ENCODE measurements at regions not wholly inside any gene's neighbourhood (a gene's known extent, or its start where the extent isn't known, plus 50 kb on each side); places are given as distances from the start of the nearest gene placed in this dataset.

DNA sequence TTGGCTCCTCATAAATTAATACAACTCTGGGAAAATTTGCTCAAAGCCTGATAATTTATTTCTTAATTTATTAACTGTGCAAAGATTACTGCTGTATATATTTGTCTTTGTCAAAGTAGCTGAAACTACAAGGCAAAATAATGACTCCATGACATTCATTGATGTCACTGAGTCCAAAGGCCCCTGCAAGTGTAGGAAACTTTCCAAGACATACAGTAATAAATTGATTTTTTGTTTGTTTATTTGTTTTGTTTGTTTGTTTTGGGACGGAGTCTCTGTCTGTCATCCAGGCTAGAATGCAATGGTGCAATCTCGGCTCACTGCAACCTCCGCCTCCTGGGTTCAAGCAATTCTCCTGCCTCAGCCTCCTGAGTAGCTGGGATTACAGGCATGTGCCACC, 96.8 kb upstream of the LPP start:
- Histone ChIP-seq H3K9me3 (replicated peaks; ENCODE audit: control insufficient read depth, insufficient read depth, low read length) (no peaks in the 10 kb centered on the region), H3K27ac (ENCODE audit: control insufficient read depth, insufficient read depth) (no peak overlapping the region), H4K20me1 (ENCODE audit: control insufficient read depth, insufficient read depth) (no peaks in the 10 kb centered on the region), H3K79me2 (ENCODE audit: control insufficient read depth, insufficient read depth, low read length) (no peaks in the 10 kb centered on the region), H2AFZ (ENCODE audit: control insufficient read depth, low read depth, low read length) (no peak overlapping the region), H3K27me3 (replicated peaks in 1 of 2; ENCODE audit: control insufficient read depth in 2 of 2, insufficient read depth in 2 of 2, low read length in 1 of 2) (peaks cover 0 to 4% of the 10 kb centered on the region in 2 experiments; a peak in 2 of 4 replicates), H3K36me3 (ENCODE audit: control insufficient read depth in 2 of 2, insufficient read depth in 2 of 2, low read length in 1 of 2) (no peaks in the 10 kb centered on the region), H3K4me1 (ENCODE audit: control insufficient read depth, insufficient read depth, low read length) (no peaks in the 10 kb centered on the region), H3K4me3 (no peak overlapping the region), H3K9ac (ENCODE audit: control insufficient read depth, insufficient read depth, low read length) (no peak overlapping the region), H3K4me2 (ENCODE audit: control insufficient read depth, insufficient read depth) (no peak overlapping the region)
- WGBS (ENCODE audit: insufficient coverage, insufficient replicate concordance, low lambda C conversion rate, missing lambda C conversion rate), result 46% methylated on average over 3 of the region's 3 CpGs
- ChIA-PET POLR2A (no interaction called here), CTCF (no interaction called here), RAD21 (ENCODE audit: unreplicated experiment) (no interaction called here), SMC1A (ENCODE audit: uncharacterized antibody, unreplicated experiment) (interaction anchor here (0.9 kb wide), 1 partner anchor 309 kb away, joined by 3 read pairs; no protein-coding TSS in a partner anchor)
- FAIRE-seq (no peak), DNase-seq (ENCODE audit: low read depth, low spot score) (no peak), ATAC-seq (no peak)
- intact Hi-C loops (cut with micrococcal nuclease; ENCODE audit: unreplicated experiment) (no loop called here), in situ Hi-C loops (cut with MboI) (no loop called here)
- TF ChIP-seq TCF12 (IDR thresholded peaks at IDR 0.05; ENCODE audit: low read depth, low read length), result no peak
- TF ChIP-seq POLR2AphosphoS2 (IDR thresholded peaks at IDR 0.05; ENCODE audit: low read depth, low read length), result no peak
- TF ChIP-seq SP1 (IDR thresholded peaks at IDR 0.05; ENCODE audit: low read depth, low read length), result no peak
- no peak for TF ChIP-seq SMAD5 (IDR thresholded peaks at IDR 0.05; ENCODE audit: low read depth)
- TF ChIP-seq, protein P1, sequence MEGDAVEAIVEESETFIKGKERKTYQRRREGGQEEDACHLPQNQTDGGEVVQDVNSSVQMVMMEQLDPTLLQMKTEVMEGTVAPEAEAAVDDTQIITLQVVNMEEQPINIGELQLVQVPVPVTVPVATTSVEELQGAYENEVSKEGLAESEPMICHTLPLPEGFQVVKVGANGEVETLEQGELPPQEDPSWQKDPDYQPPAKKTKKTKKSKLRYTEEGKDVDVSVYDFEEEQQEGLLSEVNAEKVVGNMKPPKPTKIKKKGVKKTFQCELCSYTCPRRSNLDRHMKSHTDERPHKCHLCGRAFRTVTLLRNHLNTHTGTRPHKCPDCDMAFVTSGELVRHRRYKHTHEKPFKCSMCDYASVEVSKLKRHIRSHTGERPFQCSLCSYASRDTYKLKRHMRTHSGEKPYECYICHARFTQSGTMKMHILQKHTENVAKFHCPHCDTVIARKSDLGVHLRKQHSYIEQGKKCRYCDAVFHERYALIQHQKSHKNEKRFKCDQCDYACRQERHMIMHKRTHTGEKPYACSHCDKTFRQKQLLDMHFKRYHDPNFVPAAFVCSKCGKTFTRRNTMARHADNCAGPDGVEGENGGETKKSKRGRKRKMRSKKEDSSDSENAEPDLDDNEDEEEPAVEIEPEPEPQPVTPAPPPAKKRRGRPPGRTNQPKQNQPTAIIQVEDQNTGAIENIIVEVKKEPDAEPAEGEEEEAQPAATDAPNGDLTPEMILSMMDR (IDR thresholded peaks at IDR 0.05 in 2 of 3, conservative IDR thresholded peaks at IDR 0.05 in 1 of 3; ENCODE audit: control insufficient read depth in 2 of 3, extremely low read depth in 1 of 3, insufficient read depth in 1 of 3, low read depth in 3 of 3, low read length in 3 of 3), result no peak
- TF ChIP-seq SUPT20H (IDR thresholded peaks at IDR 0.05; ENCODE audit: borderline replicate concordance, control insufficient read depth, low read depth, low read length), result no peak
- TF ChIP-seq, protein P2, sequence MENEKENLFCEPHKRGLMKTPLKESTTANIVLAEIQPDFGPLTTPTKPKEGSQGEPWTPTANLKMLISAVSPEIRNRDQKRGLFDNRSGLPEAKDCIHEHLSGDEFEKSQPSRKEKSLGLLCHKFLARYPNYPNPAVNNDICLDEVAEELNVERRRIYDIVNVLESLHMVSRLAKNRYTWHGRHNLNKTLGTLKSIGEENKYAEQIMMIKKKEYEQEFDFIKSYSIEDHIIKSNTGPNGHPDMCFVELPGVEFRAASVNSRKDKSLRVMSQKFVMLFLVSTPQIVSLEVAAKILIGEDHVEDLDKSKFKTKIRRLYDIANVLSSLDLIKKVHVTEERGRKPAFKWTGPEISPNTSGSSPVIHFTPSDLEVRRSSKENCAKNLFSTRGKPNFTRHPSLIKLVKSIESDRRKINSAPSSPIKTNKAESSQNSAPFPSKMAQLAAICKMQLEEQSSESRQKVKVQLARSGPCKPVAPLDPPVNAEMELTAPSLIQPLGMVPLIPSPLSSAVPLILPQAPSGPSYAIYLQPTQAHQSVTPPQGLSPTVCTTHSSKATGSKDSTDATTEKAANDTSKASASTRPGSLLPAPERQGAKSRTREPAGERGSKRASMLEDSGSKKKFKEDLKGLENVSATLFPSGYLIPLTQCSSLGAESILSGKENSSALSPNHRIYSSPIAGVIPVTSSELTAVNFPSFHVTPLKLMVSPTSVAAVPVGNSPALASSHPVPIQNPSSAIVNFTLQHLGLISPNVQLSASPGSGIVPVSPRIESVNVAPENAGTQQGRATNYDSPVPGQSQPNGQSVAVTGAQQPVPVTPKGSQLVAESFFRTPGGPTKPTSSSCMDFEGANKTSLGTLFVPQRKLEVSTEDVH (IDR thresholded peaks at IDR 0.05; ENCODE audit: low read depth, partially characterized antibody), result no peak
- TF ChIP-seq ZNF207 (IDR thresholded peaks at IDR 0.05; ENCODE audit: borderline replicate concordance), result no peak
- no peak for TF ChIP-seq BRCA1 (IDR thresholded peaks at IDR 0.05; ENCODE audit: low read depth, low read length)
- TF ChIP-seq, protein P3, sequence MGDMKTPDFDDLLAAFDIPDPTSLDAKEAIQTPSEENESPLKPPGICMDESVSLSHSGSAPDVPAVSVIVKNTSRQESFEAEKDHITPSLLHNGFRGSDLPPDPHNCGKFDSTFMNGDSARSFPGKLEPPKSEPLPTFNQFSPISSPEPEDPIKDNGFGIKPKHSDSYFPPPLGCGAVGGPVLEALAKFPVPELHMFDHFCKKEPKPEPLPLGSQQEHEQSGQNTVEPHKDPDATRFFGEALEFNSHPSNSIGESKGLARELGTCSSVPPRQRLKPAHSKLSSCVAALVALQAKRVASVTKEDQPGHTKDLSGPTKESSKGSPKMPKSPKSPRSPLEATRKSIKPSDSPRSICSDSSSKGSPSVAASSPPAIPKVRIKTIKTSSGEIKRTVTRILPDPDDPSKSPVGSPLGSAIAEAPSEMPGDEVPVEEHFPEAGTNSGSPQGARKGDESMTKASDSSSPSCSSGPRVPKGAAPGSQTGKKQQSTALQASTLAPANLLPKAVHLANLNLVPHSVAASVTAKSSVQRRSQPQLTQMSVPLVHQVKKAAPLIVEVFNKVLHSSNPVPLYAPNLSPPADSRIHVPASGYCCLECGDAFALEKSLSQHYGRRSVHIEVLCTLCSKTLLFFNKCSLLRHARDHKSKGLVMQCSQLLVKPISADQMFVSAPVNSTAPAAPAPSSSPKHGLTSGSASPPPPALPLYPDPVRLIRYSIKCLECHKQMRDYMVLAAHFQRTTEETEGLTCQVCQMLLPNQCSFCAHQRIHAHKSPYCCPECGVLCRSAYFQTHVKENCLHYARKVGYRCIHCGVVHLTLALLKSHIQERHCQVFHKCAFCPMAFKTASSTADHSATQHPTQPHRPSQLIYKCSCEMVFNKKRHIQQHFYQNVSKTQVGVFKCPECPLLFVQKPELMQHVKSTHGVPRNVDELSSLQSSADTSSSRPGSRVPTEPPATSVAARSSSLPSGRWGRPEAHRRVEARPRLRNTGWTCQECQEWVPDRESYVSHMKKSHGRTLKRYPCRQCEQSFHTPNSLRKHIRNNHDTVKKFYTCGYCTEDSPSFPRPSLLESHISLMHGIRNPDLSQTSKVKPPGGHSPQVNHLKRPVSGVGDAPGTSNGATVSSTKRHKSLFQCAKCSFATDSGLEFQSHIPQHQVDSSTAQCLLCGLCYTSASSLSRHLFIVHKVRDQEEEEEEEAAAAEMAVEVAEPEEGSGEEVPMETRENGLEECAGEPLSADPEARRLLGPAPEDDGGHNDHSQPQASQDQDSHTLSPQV (IDR thresholded peaks at IDR 0.05), result no peak
- TF ChIP-seq, protein P4, sequence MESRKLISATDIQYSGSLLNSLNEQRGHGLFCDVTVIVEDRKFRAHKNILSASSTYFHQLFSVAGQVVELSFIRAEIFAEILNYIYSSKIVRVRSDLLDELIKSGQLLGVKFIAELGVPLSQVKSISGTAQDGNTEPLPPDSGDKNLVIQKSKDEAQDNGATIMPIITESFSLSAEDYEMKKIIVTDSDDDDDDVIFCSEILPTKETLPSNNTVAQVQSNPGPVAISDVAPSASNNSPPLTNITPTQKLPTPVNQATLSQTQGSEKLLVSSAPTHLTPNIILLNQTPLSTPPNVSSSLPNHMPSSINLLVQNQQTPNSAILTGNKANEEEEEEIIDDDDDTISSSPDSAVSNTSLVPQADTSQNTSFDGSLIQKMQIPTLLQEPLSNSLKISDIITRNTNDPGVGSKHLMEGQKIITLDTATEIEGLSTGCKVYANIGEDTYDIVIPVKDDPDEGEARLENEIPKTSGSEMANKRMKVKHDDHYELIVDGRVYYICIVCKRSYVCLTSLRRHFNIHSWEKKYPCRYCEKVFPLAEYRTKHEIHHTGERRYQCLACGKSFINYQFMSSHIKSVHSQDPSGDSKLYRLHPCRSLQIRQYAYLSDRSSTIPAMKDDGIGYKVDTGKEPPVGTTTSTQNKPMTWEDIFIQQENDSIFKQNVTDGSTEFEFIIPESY (IDR thresholded peaks at IDR 0.05), result no peak
- TF ChIP-seq STAT3 (IDR thresholded peaks at IDR 0.05; ENCODE audit: low read depth, low read length), result no peak
- TF ChIP-seq WRNIP1 (IDR thresholded peaks at IDR 0.05; ENCODE audit: borderline replicate concordance, low read depth, low read length), result no peak
- BruUV-seq (replicated peaks), result no TSS peak
